ENCODE measurements at regions not wholly inside any gene's neighbourhood (a gene's known extent, or its start where the extent isn't known, plus 50 kb on each side); places are given as distances from the start of the nearest gene placed in this dataset.

- TF ChIP-seq CTCF (conservative IDR thresholded peaks at IDR 0.05 in 1 of 2, IDR thresholded peaks at IDR 0.05 in 1 of 2; ENCODE audit: extremely low read depth in 1 of 2, insufficient read depth in 1 of 2, low read depth in 1 of 2, low read length in 2 of 2) (no peak), EZH2 (IDR thresholded peaks at IDR 0.05; ENCODE audit: borderline replicate concordance, low read length) (no peak)
Observed at GRCh38 chr14:98312006-98312405, 960.0 kb downstream of the BCL11B start.

Measured in mammary epithelial cell (primary cell).